Fibroblast of mammary gland (primary cell): ENCODE measurements at regions not wholly inside any gene's neighbourhood (a gene's known extent, or its start where the extent isn't known, plus 50 kb on each side); places are given as distances from the start of the nearest gene placed in this dataset.
A peak's percentile ranks its signal among the peaks of the same experiment; 100 is the strongest.

Source experiments
- DNase-seq: peaks from one replicate; pipeline ENCODE4 v3.0.0-alpha.2; 2010; ENCODE audit warnings: low read depth
- H3K4me3 ChIP-seq: 2 replicates; pipeline ENCODE4 v1.5.1; 2011; ENCODE audit warnings: low read depth, mild to moderate bottlenecking, low read length, moderate library complexity; ENCODE audit not compliant: control insufficient read depth
- TF ChIP-seq, protein P1 (sequence below): conservative IDR thresholded peaks from 2 replicates; pipeline ENCODE4 v1.5.1; 2011; ENCODE audit warnings: low read depth, low read length, inconsistent platforms; ENCODE audit not compliant: control insufficient read depth, insufficient read depth

GRCh38 chr7:125678771-125679170 is 749.1 kb upstream of the POT1 start:
- no peak for DNase-seq
- TF ChIP-seq, protein P1, sequence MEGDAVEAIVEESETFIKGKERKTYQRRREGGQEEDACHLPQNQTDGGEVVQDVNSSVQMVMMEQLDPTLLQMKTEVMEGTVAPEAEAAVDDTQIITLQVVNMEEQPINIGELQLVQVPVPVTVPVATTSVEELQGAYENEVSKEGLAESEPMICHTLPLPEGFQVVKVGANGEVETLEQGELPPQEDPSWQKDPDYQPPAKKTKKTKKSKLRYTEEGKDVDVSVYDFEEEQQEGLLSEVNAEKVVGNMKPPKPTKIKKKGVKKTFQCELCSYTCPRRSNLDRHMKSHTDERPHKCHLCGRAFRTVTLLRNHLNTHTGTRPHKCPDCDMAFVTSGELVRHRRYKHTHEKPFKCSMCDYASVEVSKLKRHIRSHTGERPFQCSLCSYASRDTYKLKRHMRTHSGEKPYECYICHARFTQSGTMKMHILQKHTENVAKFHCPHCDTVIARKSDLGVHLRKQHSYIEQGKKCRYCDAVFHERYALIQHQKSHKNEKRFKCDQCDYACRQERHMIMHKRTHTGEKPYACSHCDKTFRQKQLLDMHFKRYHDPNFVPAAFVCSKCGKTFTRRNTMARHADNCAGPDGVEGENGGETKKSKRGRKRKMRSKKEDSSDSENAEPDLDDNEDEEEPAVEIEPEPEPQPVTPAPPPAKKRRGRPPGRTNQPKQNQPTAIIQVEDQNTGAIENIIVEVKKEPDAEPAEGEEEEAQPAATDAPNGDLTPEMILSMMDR: no peak
- no peak overlapping the region for H3K4me3 ChIP-seq

- no peak for DNase-seq
- TF ChIP-seq, protein P1: no peak
- no peak overlapping the region for H3K4me3 ChIP-seq
Measured at GRCh38 chr7:125675640-125676039, 746.0 kb upstream of the POT1 start.

GRCh38 chr7:125675169-125675568 is 745.5 kb upstream of the POT1 start:
- no peak overlapping the region for H3K4me3 ChIP-seq
- TF ChIP-seq, protein P1: no peak
- no peak for DNase-seq

GRCh38 chr7:125670926-125671572 is 741.4 kb upstream of the POT1 start:
- DNase-seq: peak; percentile 20
- H3K4me3 ChIP-seq: no peak overlapping the region
- TF ChIP-seq, protein P1: peak; percentile 52

- H3K4me3 ChIP-seq: no peak overlapping the region
- TF ChIP-seq, protein P1: no peak
- no peak for DNase-seq
Measured at GRCh38 chr7:125668321-125668993, 738.8 kb upstream of the POT1 start.

DNA sequence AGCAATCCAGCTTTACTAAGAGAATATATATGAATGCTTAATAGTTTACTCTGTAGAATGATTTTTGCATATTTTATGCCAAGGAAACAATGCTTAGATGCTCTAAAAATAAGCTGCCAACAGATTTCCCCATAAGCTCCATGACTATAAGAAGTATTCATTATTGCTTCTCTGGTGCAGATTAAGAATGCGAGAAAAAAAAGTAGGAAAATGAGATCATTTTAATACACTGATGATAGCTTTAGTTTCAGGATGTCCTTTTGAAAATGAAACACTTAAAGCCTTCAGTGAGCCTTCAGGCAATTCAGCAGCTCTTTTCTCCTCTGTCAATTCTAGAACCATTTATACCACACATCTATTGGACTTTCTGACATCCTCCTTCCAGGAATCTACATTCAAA is 735.0 kb upstream of the POT1 start:
- no peak overlapping the region for H3K4me3 ChIP-seq
- TF ChIP-seq, protein P1: no peak
- DNase-seq: no peak
